Thyroid gland (tissue), 4 donors: ENCODE measurements at regions not wholly inside any gene's neighbourhood (a gene's known extent, or its start where the extent isn't known, plus 50 kb on each side); places are given as distances from the start of the nearest gene placed in this dataset.

Source experiments
- DNase-seq, 2 donors: peaks; one replicate each; pipeline ENCODE4 v3.0.0-alpha.2; 2019
- H3K27ac ChIP-seq, 3 donors: fragments of 200-600 bp; sonication (generic); 1 replicate in 2 of 3; 2 replicates in 1 of 3; pipeline ENCODE4 v1.5.1; 2016 to 2019; ENCODE audit warnings: mild to moderate bottlenecking in 1 of 3, moderate library complexity in 1 of 3
- H3K27me3 ChIP-seq: fragments of 200-600 bp; sonication (generic); one replicate; pipeline ENCODE4 v1.5.1; 2019
- H3K36me3 ChIP-seq, 2 donors: fragments of 200-600 bp; sonication (generic); one replicate each; pipeline ENCODE4 v1.5.1; 2016 to 2019
- H3K4me1 ChIP-seq, 2 donors: fragments of 200-600 bp; sonication (generic); one replicate each; pipeline ENCODE4 v1.5.1; 2017 to 2019
- H3K4me3 ChIP-seq, 3 donors: fragments of 200-600 bp; sonication (generic); replicated peaks in 1 of 3; 1 replicate in 2 of 3; 2 replicates in 1 of 3; pipeline ENCODE4 v1.5.1; 2016; ENCODE audit warnings: mild to moderate bottlenecking in 1 of 3
- H3K9me3 ChIP-seq: fragments of 200-600 bp; sonication (generic); one replicate; pipeline ENCODE4 v1.5.1; 2017
- CTCF ChIP-seq, 6 experiments: fragments of 200-600 bp in 3 of 6; fragments of 450-650 bp in 3 of 6; sonication (generic) in 3 of 6; IDR thresholded peaks; one replicate each; pipeline ENCODE4 v1.5.1; 2016 to 2019; ENCODE audit warnings: antibody characterized with exemption in 6 of 6, mild to moderate bottlenecking in 2 of 6, inconsistent platforms in 1 of 6, moderate library complexity in 1 of 6
- POLR2A ChIP-seq, 2 donors: fragments of 450-650 bp; IDR thresholded peaks; one replicate each; pipeline ENCODE4 v1.6.1; 2017; ENCODE audit warnings: antibody characterized with exemption in 2 of 2, mild to moderate bottlenecking in 2 of 2, moderate library complexity in 1 of 2
- WGBS, 2 donors: methylation state at CpG; one replicate each; pipeline ENCODE4 v1.1.5; 2017; 5-methylcytosine and 5-hydroxymethylcytosine counted together
- intact Hi-C: fragments of 100-400 bp; cut with DNase I; formaldehyde crosslinking; loops from one replicate; pipeline ENCODE4 v1.15.1; 2023

GRCh38 chr2:120884472-120885290 is 149.0 kb downstream of the GLI2 start:
- DNase-seq: no peak
- Histone ChIP-seq H3K27me3 (no peaks in the 10 kb centered on the region), H3K36me3 (no peaks in the 10 kb centered on the region), H3K27ac (no peak overlapping the region), H3K9me3 (no peaks in the 10 kb centered on the region), H3K4me3 (no peak overlapping the region), H3K4me1 (no peaks in the 10 kb centered on the region)
- TF ChIP-seq POLR2A (IDR thresholded peaks at IDR 0.05) (no peak), CTCF (IDR thresholded peaks at IDR 0.05) (no peak)
- WGBS, 2 donors: 87 to 97% methylated on average over 11 to 16 of the region's 16 CpGs
- intact Hi-C loops: no loop called here

- intact Hi-C loops: no loop called here
- no peaks in the 10 kb centered on the region for H3K4me1 ChIP-seq
- H3K9me3 ChIP-seq: no peaks in the 10 kb centered on the region
- TF ChIP-seq CTCF (IDR thresholded peaks at IDR 0.05): no peak
- no peak for TF ChIP-seq POLR2A (IDR thresholded peaks at IDR 0.05)
- WGBS, 2 donors: 54 to 63% methylated on average over 2 to 11 of the region's 11 CpGs
- H3K4me3 ChIP-seq: no peak overlapping the region
- DNase-seq: no peak
- H3K27me3 ChIP-seq: no peaks in the 10 kb centered on the region
- H3K36me3 ChIP-seq: no peaks in the 10 kb centered on the region
- no peak overlapping the region for H3K27ac ChIP-seq
Observed at GRCh38 chr2:120885321-120885720, 149.7 kb downstream of the GLI2 start.

- WGBS, 2 donors: 91 to 94% methylated on average over 4 of the region's 4 CpGs
- Histone ChIP-seq H3K9me3 (no peaks in the 10 kb centered on the region), H3K4me3 (no peak overlapping the region), H3K27ac (no peak overlapping the region), H3K4me1 (no peaks in the 10 kb centered on the region), H3K27me3 (no peaks in the 10 kb centered on the region), H3K36me3 (no peaks in the 10 kb centered on the region)
- no peak for TF ChIP-seq POLR2A (IDR thresholded peaks at IDR 0.05)
- no peak for TF ChIP-seq CTCF (IDR thresholded peaks at IDR 0.05)
- DNase-seq: no peak
- intact Hi-C loops: no loop called here
Observed at GRCh38 chr2:120885749-120886148, 150.1 kb downstream of the GLI2 start.

GRCh38 chr2:120886534-120887319 is 151.1 kb downstream of the GLI2 start:
- no peaks in the 10 kb centered on the region for H3K36me3 ChIP-seq
- intact Hi-C loops: no loop called here
- H3K27me3 ChIP-seq: no peaks in the 10 kb centered on the region
- H3K4me3 ChIP-seq: no peak overlapping the region
- no peak for DNase-seq
- H3K9me3 ChIP-seq: no peaks in the 10 kb centered on the region
- no peaks in the 10 kb centered on the region for H3K4me1 ChIP-seq
- TF ChIP-seq POLR2A (IDR thresholded peaks at IDR 0.05) (no peak), CTCF (IDR thresholded peaks at IDR 0.05) (no peak)
- H3K27ac ChIP-seq: no peak overlapping the region
- 89% methylated on average over 18 of the region's 18 CpGs for WGBS, 2 donors

- TF ChIP-seq CTCF (IDR thresholded peaks at IDR 0.05) (no peak), POLR2A (IDR thresholded peaks at IDR 0.05) (no peak)
- Histone ChIP-seq H3K27me3 (no peaks in the 10 kb centered on the region), H3K4me3 (no peak overlapping the region), H3K4me1 (no peaks in the 10 kb centered on the region), H3K36me3 (no peaks in the 10 kb centered on the region), H3K9me3 (no peaks in the 10 kb centered on the region), H3K27ac (no peak overlapping the region)
- intact Hi-C loops: no loop called here
- WGBS, 2 donors: 77 to 82% methylated on average over 6 to 11 of the region's 11 CpGs
- no peak for DNase-seq
Observed at GRCh38 chr2:120887320-120887697, 151.6 kb downstream of the GLI2 start.
